Lung (tissue), 11 donors: ENCODE measurements at regions not wholly inside any gene's neighbourhood (a gene's known extent, or its start where the extent isn't known, plus 50 kb on each side); places are given as distances from the start of the nearest gene placed in this dataset.
A peak's percentile ranks its signal among the peaks of the same experiment; 100 is the strongest.

Experiments used
- ATAC-seq: fragments of 200-7000 bp; cut with Tn5 transposase; one replicate; pipeline ENCODE4 v1.9.1; 2020; ENCODE audit warnings: moderate number of reproducible peaks; ENCODE audit not compliant: insufficient read depth, low FRiP score
- DNase-seq, 3 donors: peaks; one replicate each; pipeline ENCODE4 v3.0.0-alpha.2; 2013 to 2017
- H3K27ac ChIP-seq, 2 donors: one replicate each; pipeline ENCODE4 v1.5.1; 2013; ENCODE audit warnings: mild to moderate bottlenecking in 2 of 2, moderate library complexity in 2 of 2, control low read depth in 1 of 2, inconsistent platforms in 1 of 2, low read depth in 1 of 2, low read length in 1 of 2
- H3K27me3 ChIP-seq, 3 donors: one replicate each; pipeline ENCODE4 v1.5.1; 2013; ENCODE audit warnings: low read length in 2 of 3; ENCODE audit not compliant: control insufficient read depth in 3 of 3, insufficient read depth in 3 of 3
- H3K36me3 ChIP-seq, 4 donors: one replicate each; pipeline ENCODE4 v1.5.1; 2013; ENCODE audit warnings: low read length in 4 of 4, mild to moderate bottlenecking in 1 of 4, moderate library complexity in 1 of 4; ENCODE audit not compliant: control insufficient read depth in 4 of 4, insufficient read depth in 4 of 4
- H3K4me1 ChIP-seq, 5 donors: one replicate each; pipeline ENCODE4 v1.5.1; 2013; ENCODE audit warnings: low read length in 5 of 5, mild to moderate bottlenecking in 2 of 5, moderate library complexity in 1 of 5; ENCODE audit not compliant: control insufficient read depth in 5 of 5, insufficient read depth in 5 of 5
- H3K4me3 ChIP-seq: one replicate; pipeline ENCODE4 v1.5.1; 2013; ENCODE audit warnings: mild to moderate bottlenecking, control low read depth, moderate library complexity
- H3K9ac ChIP-seq, 2 donors: one replicate each; pipeline ENCODE4 v1.5.1; 2013; ENCODE audit warnings: low read length in 2 of 2, control low read depth in 1 of 2; ENCODE audit not compliant: insufficient read depth in 1 of 2
- H3K9me3 ChIP-seq, 4 donors: one replicate each; pipeline ENCODE4 v1.5.1; 2013; ENCODE audit warnings: low read length in 3 of 4, mild to moderate bottlenecking in 1 of 4, moderate library complexity in 1 of 4; ENCODE audit not compliant: control insufficient read depth in 4 of 4, insufficient read depth in 3 of 4
- WGBS, 2 donors: extraction: QIAGEN DNeasy Blood & Tissue Kit; methylation state at CpG; one replicate each; pipeline ENCODE4 v1.1.7; 2013; 5-methylcytosine and 5-hydroxymethylcytosine counted together
- TF ChIP-seq, protein P1 (sequence below): IDR thresholded peaks from 2 replicates; pipeline ENCODE4 v1.5.1; 2012; ENCODE audit warnings: mild to moderate bottlenecking; ENCODE audit errors: control extremely low read depth, extremely low read depth
- donor health status: control.
- donor health status: control.
- donor health status: Bipolar disorder and iron deficiency.
- donor health status: healthy.
- donor health status: DM: yes; HTN: yes; CAD: no.

DNA sequence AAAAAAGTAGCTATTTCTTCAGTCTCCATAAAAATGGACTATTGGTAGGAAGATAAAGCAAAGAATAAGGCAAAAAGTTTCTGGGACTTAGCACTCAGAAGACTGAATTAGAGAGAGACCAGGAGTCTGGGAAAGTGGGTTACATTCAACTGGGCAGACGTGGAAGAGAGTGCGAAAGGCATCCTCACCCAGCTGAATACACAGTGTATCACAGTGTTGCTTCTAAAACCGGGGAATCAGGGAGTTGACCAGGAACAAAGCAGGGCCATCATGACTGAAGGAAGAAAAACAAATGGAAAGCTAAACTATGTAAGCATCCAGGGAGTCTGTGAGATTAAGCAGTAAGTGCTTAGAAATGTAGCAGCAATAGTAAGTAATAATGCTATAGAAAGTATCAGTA lies 452.9 kb upstream of the MAN1A1 start:
- no peak for ATAC-seq
- TF ChIP-seq, protein P1, sequence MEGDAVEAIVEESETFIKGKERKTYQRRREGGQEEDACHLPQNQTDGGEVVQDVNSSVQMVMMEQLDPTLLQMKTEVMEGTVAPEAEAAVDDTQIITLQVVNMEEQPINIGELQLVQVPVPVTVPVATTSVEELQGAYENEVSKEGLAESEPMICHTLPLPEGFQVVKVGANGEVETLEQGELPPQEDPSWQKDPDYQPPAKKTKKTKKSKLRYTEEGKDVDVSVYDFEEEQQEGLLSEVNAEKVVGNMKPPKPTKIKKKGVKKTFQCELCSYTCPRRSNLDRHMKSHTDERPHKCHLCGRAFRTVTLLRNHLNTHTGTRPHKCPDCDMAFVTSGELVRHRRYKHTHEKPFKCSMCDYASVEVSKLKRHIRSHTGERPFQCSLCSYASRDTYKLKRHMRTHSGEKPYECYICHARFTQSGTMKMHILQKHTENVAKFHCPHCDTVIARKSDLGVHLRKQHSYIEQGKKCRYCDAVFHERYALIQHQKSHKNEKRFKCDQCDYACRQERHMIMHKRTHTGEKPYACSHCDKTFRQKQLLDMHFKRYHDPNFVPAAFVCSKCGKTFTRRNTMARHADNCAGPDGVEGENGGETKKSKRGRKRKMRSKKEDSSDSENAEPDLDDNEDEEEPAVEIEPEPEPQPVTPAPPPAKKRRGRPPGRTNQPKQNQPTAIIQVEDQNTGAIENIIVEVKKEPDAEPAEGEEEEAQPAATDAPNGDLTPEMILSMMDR, result no peak
- Histone ChIP-seq H3K4me3 (no peak overlapping the region), H3K9ac (no peak overlapping the region), H3K36me3 (no peaks in the 10 kb centered on the region), H3K9me3 (no peaks in the 10 kb centered on the region), H3K27me3 (no peaks in the 10 kb centered on the region), H3K27ac (no peak overlapping the region), H3K4me1 (peaks cover 0 to 18% (median 9%) of the 10 kb centered on the region in 5 donors)
- DNase-seq, result peak in 1 of 3 donors; percentile 6
- WGBS, 2 donors, result 77 to 86% methylated on average over 3 of the region's 3 CpGs

GRCh38 chr6:119801056-119801455 lies 451.5 kb upstream of the MAN1A1 start:
- no peak for DNase-seq
- WGBS, 2 donors, result 90 to 93% methylated on average over 4 of the region's 4 CpGs

DNA sequence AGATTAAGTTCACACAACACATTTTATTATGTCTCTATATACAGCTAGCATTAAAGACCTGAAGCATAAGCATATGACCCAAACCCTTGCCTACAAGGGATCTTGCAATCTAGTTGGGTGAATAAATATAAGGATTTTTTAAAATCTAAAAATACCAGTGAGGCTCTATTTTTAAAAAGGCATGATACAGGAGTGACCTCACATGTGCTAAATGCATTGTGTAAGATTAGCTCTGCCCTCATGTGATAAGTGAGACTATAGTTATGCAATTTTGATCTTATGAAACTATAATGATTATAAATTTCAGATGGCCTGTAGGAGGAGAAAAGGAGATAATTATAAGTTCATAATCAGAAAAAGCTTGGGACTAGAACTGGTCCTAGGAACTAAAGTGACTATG lies 451.0 kb upstream of the MAN1A1 start:
- H3K27me3 ChIP-seq, result no peaks in the 10 kb centered on the region
- no peak overlapping the region for H3K9ac ChIP-seq
- H3K4me1 ChIP-seq, result peaks cover 0 to 18% (median 9%) of the 10 kb centered on the region in 5 donors
- TF ChIP-seq, protein P1, result no peak
- no peak overlapping the region for H3K27ac ChIP-seq
- no peak overlapping the region for H3K4me3 ChIP-seq
- ATAC-seq, result no peak
- no peaks in the 10 kb centered on the region for H3K36me3 ChIP-seq
- peak in 1 of 3 donors; percentile 35 for DNase-seq
- H3K9me3 ChIP-seq, result no peaks in the 10 kb centered on the region

More at GRCh38 chr6:119801056-119801455, 451.5 kb upstream of the MAN1A1 start:
- H3K9me3 ChIP-seq, result no peaks in the 10 kb centered on the region
- H3K27ac ChIP-seq, result no peak overlapping the region
- H3K4me1 ChIP-seq, result peaks cover 0 to 18% (median 9%) of the 10 kb centered on the region in 5 donors
- H3K4me3 ChIP-seq, result no peak overlapping the region
- H3K27me3 ChIP-seq, result no peaks in the 10 kb centered on the region
- H3K9ac ChIP-seq, result no peak overlapping the region
- no peaks in the 10 kb centered on the region for H3K36me3 ChIP-seq
- no peak for ATAC-seq
- TF ChIP-seq, protein P1, result no peak
